ENCODE measurements at regions not wholly inside any gene's neighbourhood (a gene's known extent, or its start where the extent isn't known, plus 50 kb on each side); places are given as distances from the start of the nearest gene placed in this dataset.

DNA sequence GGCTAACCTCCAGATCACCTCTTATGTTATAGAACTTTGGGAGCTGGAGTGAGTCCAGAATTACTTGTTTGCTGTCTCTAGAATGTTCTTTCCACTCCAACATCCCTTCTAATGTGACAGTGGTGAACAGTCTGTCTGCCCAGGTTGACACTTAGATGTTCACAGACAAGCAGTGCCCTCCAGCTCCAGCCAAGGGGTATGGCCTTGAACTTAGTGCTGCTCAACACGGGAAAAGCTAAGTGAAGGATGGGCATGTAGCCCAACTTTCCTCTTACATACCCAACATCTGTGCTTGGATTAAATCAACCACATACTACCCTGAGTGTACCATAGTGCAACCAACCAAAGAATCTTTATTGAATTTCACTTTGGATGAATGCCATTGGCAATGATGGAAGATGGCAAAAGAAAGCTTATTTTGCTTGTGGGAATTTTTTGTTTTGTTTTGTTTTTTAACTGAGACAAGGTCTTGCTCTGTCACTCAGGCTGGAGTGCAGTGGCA is 201.2 kb downstream of the NXNL2 start:
- Histone ChIP-seq H3K79me2 (ENCODE audit: insufficient read depth, low read length) (no peaks in the 10 kb centered on the region), H3K4me3 (ENCODE audit: low read depth, low read length, poor library complexity, severe bottlenecking) (no peak overlapping the region), H2AFZ (ENCODE audit: low read length) (no peak overlapping the region), H3K36me3 (ENCODE audit: insufficient read depth, low read length) (no peaks in the 10 kb centered on the region), H3K4me1 (ENCODE audit: insufficient read depth, low read length, severe bottlenecking) (no peaks in the 10 kb centered on the region), H3F3A (ENCODE audit: insufficient read depth, low read length) (no peaks in the 10 kb centered on the region), H3K9me3 (ENCODE audit: low read length) (no peaks in the 10 kb centered on the region), H3K9ac (ENCODE audit: low read length) (no peak overlapping the region), H3K27me3 (ENCODE audit: insufficient read depth, low read length) (no peaks in the 10 kb centered on the region; the same call in 1 of the 2 replicates), H3K27ac (ENCODE audit: low read depth, low read length, poor library complexity, severe bottlenecking) (no peak overlapping the region), H3K4me2 (ENCODE audit: low read length) (no peak overlapping the region), H4K20me1 (ENCODE audit: insufficient read depth, low read length) (no peaks in the 10 kb centered on the region), H3K9me2 (ENCODE audit: low read depth, low read length) (no peaks in the 10 kb centered on the region)
- TF ChIP-seq, protein P1, sequence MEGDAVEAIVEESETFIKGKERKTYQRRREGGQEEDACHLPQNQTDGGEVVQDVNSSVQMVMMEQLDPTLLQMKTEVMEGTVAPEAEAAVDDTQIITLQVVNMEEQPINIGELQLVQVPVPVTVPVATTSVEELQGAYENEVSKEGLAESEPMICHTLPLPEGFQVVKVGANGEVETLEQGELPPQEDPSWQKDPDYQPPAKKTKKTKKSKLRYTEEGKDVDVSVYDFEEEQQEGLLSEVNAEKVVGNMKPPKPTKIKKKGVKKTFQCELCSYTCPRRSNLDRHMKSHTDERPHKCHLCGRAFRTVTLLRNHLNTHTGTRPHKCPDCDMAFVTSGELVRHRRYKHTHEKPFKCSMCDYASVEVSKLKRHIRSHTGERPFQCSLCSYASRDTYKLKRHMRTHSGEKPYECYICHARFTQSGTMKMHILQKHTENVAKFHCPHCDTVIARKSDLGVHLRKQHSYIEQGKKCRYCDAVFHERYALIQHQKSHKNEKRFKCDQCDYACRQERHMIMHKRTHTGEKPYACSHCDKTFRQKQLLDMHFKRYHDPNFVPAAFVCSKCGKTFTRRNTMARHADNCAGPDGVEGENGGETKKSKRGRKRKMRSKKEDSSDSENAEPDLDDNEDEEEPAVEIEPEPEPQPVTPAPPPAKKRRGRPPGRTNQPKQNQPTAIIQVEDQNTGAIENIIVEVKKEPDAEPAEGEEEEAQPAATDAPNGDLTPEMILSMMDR (IDR thresholded peaks at IDR 0.05; ENCODE audit: low read length) = no peak
- TF ChIP-seq EZH2 (IDR thresholded peaks at IDR 0.05; ENCODE audit: borderline replicate concordance, low read length) = no peak

GRCh38 chr9:88737031-88737430 is 202.1 kb downstream of the NXNL2 start:
- H3K9me2 ChIP-seq (ENCODE audit: low read depth, low read length) = no peaks in the 10 kb centered on the region
- TF ChIP-seq, protein P1 (IDR thresholded peaks at IDR 0.05; ENCODE audit: low read length) = no peak
- no peak for TF ChIP-seq EZH2 (IDR thresholded peaks at IDR 0.05; ENCODE audit: borderline replicate concordance, low read length)
- H3K4me3 ChIP-seq (ENCODE audit: low read depth, low read length, poor library complexity, severe bottlenecking) = no peak overlapping the region
- H3K4me1 ChIP-seq (ENCODE audit: insufficient read depth, low read length, severe bottlenecking) = no peaks in the 10 kb centered on the region
- no peaks in the 10 kb centered on the region for H4K20me1 ChIP-seq (ENCODE audit: insufficient read depth, low read length)
- H3K27ac ChIP-seq (ENCODE audit: low read depth, low read length, poor library complexity, severe bottlenecking) = no peak overlapping the region
- no peaks in the 10 kb centered on the region for H3K36me3 ChIP-seq (ENCODE audit: insufficient read depth, low read length)
- H3K9ac ChIP-seq (ENCODE audit: low read length) = no peak overlapping the region
- H3K79me2 ChIP-seq (ENCODE audit: insufficient read depth, low read length) = no peaks in the 10 kb centered on the region
- H3K4me2 ChIP-seq (ENCODE audit: low read length) = no peak overlapping the region
- H3F3A ChIP-seq (ENCODE audit: insufficient read depth, low read length) = no peaks in the 10 kb centered on the region
- H3K27me3 ChIP-seq (ENCODE audit: insufficient read depth, low read length) = no peaks in the 10 kb centered on the region; the same call in 1 of the 2 replicates
- H2AFZ ChIP-seq (ENCODE audit: low read length) = no peak overlapping the region
- H3K9me3 ChIP-seq (ENCODE audit: low read length) = no peaks in the 10 kb centered on the region

DNA sequence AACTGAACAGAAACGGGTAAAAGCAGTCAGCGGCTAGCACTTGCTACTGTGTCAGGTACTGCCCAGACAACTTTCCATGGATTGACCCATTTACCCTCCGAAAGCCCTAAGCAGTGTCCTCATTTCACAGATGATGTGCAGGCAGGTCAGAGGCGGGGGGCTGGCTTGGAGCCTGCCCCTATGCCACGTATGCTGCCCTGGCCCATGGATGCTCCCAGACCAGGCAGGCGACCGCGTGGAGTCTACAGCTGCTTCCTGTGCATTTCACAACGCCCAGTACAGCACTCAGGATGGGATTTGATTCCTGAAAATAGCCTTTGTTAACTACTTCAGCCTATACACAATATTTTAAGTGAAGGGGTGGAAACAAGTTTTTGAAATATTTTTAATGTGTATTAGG is 202.9 kb downstream of the NXNL2 start:
- no peak overlapping the region for H2AFZ ChIP-seq (ENCODE audit: low read length)
- no peaks in the 10 kb centered on the region for H3K36me3 ChIP-seq (ENCODE audit: insufficient read depth, low read length)
- no peak overlapping the region for H3K27ac ChIP-seq (ENCODE audit: low read depth, low read length, poor library complexity, severe bottlenecking)
- TF ChIP-seq EZH2 (IDR thresholded peaks at IDR 0.05; ENCODE audit: borderline replicate concordance, low read length) = no peak
- TF ChIP-seq, protein P1 (IDR thresholded peaks at IDR 0.05; ENCODE audit: low read length) = no peak
- no peaks in the 10 kb centered on the region for H3F3A ChIP-seq (ENCODE audit: insufficient read depth, low read length)
- H3K79me2 ChIP-seq (ENCODE audit: insufficient read depth, low read length) = no peaks in the 10 kb centered on the region
- H4K20me1 ChIP-seq (ENCODE audit: insufficient read depth, low read length) = no peaks in the 10 kb centered on the region
- H3K4me3 ChIP-seq (ENCODE audit: low read depth, low read length, poor library complexity, severe bottlenecking) = no peak overlapping the region
- no peaks in the 10 kb centered on the region for H3K9me2 ChIP-seq (ENCODE audit: low read depth, low read length)
- no peaks in the 10 kb centered on the region for H3K4me1 ChIP-seq (ENCODE audit: insufficient read depth, low read length, severe bottlenecking)
- H3K4me2 ChIP-seq (ENCODE audit: low read length) = no peak overlapping the region
- H3K9me3 ChIP-seq (ENCODE audit: low read length) = no peaks in the 10 kb centered on the region
- H3K9ac ChIP-seq (ENCODE audit: low read length) = no peak overlapping the region
- no peaks in the 10 kb centered on the region; the same call in 1 of the 2 replicates for H3K27me3 ChIP-seq (ENCODE audit: insufficient read depth, low read length)

Data from OCI-LY1 (cell line).